ENCODE measurements at regions not wholly inside any gene's neighbourhood (a gene's known extent, or its start where the extent isn't known, plus 50 kb on each side); places are given as distances from the start of the nearest gene placed in this dataset.

DNA sequence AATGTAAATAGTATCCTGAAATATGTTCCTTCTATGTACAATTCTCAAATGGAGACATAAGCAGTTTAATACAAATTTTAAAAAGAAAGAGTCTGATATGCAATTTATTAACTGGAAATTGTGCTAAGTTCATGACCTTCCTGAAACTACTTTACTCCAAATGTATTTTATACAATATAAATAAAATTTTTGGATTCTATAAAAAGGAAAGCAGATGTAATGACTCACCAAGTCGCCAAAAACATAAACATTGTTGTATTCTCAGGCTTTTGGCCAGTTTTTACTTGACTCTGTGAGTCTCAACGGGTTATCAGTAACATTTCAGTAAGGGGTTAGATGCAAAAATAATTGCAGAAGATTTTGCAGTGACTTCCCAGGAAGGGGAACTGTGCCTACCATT is 948.2 kb downstream of the EPHA3 start:
- DNase-seq (ENCODE audit: unreplicated experiment): peak; percentile 45
- H3K36me3 Mint-ChIP-seq (ENCODE audit: insufficient read depth, unreplicated experiment): no peaks in the 10 kb centered on the region
- no TSS peak for BruUV-seq (replicated peaks)
- no peak overlapping the region for H3K4me3 Mint-ChIP-seq (ENCODE audit: unreplicated experiment)
- H3K27ac Mint-ChIP-seq (ENCODE audit: low read depth, unreplicated experiment): no peak overlapping the region
- CTCF ChIA-PET: no interaction called here
- H3K9me3 Mint-ChIP-seq (ENCODE audit: unreplicated experiment): no peaks in the 10 kb centered on the region
- intact Hi-C loops (cut with micrococcal nuclease): no loop called here
- no peaks in the 10 kb centered on the region for H3K27me3 Mint-ChIP-seq (ENCODE audit: insufficient read depth, unreplicated experiment)
- TF ChIP-seq, protein P1, sequence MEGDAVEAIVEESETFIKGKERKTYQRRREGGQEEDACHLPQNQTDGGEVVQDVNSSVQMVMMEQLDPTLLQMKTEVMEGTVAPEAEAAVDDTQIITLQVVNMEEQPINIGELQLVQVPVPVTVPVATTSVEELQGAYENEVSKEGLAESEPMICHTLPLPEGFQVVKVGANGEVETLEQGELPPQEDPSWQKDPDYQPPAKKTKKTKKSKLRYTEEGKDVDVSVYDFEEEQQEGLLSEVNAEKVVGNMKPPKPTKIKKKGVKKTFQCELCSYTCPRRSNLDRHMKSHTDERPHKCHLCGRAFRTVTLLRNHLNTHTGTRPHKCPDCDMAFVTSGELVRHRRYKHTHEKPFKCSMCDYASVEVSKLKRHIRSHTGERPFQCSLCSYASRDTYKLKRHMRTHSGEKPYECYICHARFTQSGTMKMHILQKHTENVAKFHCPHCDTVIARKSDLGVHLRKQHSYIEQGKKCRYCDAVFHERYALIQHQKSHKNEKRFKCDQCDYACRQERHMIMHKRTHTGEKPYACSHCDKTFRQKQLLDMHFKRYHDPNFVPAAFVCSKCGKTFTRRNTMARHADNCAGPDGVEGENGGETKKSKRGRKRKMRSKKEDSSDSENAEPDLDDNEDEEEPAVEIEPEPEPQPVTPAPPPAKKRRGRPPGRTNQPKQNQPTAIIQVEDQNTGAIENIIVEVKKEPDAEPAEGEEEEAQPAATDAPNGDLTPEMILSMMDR (IDR thresholded peaks at IDR 0.05; ENCODE audit: unreplicated experiment): no peak
- POLR2A ChIA-PET: no interaction called here
- H3K4me1 Mint-ChIP-seq (ENCODE audit: insufficient read depth, unreplicated experiment): no peaks in the 10 kb centered on the region

DNA sequence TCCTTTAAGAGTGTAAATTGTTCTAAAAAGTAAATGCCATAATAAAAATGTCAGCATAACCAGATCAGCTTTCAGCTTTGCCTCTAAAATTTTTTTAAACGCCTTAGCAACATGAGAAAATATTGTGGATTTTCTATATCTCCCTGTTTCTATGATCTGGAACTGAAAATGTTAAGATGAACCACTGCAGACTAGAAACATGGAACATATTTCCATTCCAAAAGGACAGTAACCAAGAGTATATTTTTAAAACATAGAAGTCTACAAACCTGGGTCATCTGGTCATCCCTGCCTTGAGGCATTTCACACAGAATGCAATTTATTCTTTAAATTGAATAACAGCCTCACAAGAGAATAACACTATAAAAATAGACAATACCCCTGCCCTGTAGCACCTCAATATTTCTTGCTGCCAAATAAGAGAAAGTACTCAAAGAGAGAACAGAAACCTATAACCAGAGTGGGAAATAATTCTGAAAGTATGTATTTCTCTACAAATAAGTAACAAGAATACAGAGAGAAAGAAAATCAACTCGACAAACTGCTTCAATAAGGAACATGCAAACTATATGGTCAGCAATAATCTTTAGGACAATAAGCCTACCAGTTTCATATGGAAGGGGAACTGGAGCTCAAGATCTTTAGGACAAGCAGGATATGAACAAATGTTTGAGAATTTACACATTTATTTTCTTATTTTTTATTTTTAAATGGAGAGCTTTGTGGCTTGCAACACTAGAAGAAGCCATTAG is 949.0 kb downstream of the EPHA3 start:
- POLR2A ChIA-PET: interaction anchor here (0.5 kb wide), 1 partner anchor 93 kb away, joined by 3 read pairs; no protein-coding TSS in a partner anchor
- Mint-ChIP-seq H3K4me3 (ENCODE audit: unreplicated experiment) (no peak overlapping the region), H3K27me3 (ENCODE audit: insufficient read depth, unreplicated experiment) (no peaks in the 10 kb centered on the region), H3K4me1 (ENCODE audit: insufficient read depth, unreplicated experiment) (no peaks in the 10 kb centered on the region), H3K36me3 (ENCODE audit: insufficient read depth, unreplicated experiment) (no peaks in the 10 kb centered on the region), H3K9me3 (ENCODE audit: unreplicated experiment) (no peaks in the 10 kb centered on the region), H3K27ac (ENCODE audit: low read depth, unreplicated experiment) (no peak overlapping the region)
- TF ChIP-seq, protein P1 (IDR thresholded peaks at IDR 0.05; ENCODE audit: unreplicated experiment): no peak
- BruUV-seq (replicated peaks): no TSS peak
- intact Hi-C loops (cut with micrococcal nuclease): no loop called here
- CTCF ChIA-PET: no interaction called here
- no peak for DNase-seq (ENCODE audit: unreplicated experiment)

DNA sequence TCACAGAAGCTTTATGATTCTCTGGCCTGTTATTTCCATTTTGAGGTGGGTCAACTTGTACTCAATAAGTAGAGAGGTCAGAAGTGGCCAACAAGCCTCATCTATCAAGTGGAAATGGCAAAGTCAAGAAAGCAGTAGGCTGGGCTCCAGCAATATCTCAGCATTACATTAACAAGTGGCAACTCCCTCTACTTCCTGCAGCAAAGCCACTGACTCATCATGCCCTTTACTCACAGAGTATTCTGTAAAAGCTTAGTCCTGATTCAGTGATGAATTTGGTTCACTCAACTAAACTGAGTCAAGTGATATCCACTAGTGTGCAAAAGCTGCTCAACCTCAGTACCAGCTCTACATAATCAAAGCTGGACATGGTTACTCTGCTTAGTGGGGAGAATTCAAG is 954.6 kb downstream of the EPHA3 start:
- H3K4me3 Mint-ChIP-seq (ENCODE audit: unreplicated experiment): no peak overlapping the region
- DNase-seq (ENCODE audit: unreplicated experiment): peak; percentile 53
- TF ChIP-seq, protein P1 (IDR thresholded peaks at IDR 0.05; ENCODE audit: unreplicated experiment): no peak
- no peaks in the 10 kb centered on the region for H3K9me3 Mint-ChIP-seq (ENCODE audit: unreplicated experiment)
- ChIA-PET POLR2A (interaction anchor here (1.3 kb wide), 1 partner anchor 838 kb away, joined by 3 read pairs; no protein-coding TSS in a partner anchor), CTCF (interaction anchor here (0.9 to 1.8 kb wide), 2 partner anchors 31 to 945 kb away, joined by 4 to 6 read pairs; no protein-coding TSS in a partner anchor)
- H3K36me3 Mint-ChIP-seq (ENCODE audit: insufficient read depth, unreplicated experiment): no peaks in the 10 kb centered on the region
- no peaks in the 10 kb centered on the region for H3K4me1 Mint-ChIP-seq (ENCODE audit: insufficient read depth, unreplicated experiment)
- no peaks in the 10 kb centered on the region for H3K27me3 Mint-ChIP-seq (ENCODE audit: insufficient read depth, unreplicated experiment)
- intact Hi-C loops (cut with micrococcal nuclease): no loop called here
- no peak overlapping the region for H3K27ac Mint-ChIP-seq (ENCODE audit: low read depth, unreplicated experiment)
- BruUV-seq (replicated peaks): no TSS peak

GRCh38 chr3:90062631-90063200 is 955.3 kb downstream of the EPHA3 start:
- Mint-ChIP-seq H3K4me3 (ENCODE audit: unreplicated experiment) (no peak overlapping the region), H3K4me1 (ENCODE audit: insufficient read depth, unreplicated experiment) (no peaks in the 10 kb centered on the region), H3K36me3 (ENCODE audit: insufficient read depth, unreplicated experiment) (no peaks in the 10 kb centered on the region), H3K9me3 (ENCODE audit: unreplicated experiment) (no peaks in the 10 kb centered on the region), H3K27me3 (ENCODE audit: insufficient read depth, unreplicated experiment) (no peaks in the 10 kb centered on the region), H3K27ac (ENCODE audit: low read depth, unreplicated experiment) (peak overlapping the region; percentile 42)
- TF ChIP-seq, protein P1 (IDR thresholded peaks at IDR 0.05; ENCODE audit: unreplicated experiment): no peak
- intact Hi-C loops (cut with micrococcal nuclease): no loop called here
- ChIA-PET POLR2A (interaction anchor here (0.8 to 1.3 kb wide), 2 partner anchors 9 to 839 kb away, joined by 3 read pairs; no protein-coding TSS in a partner anchor), CTCF (interaction anchor here (0.5 to 1.8 kb wide), 5 partner anchors 26 to 946 kb away, joined by 3 to 6 read pairs (median 3); no protein-coding TSS in a partner anchor)
- no peak for DNase-seq (ENCODE audit: unreplicated experiment)
- no TSS peak for BruUV-seq (replicated peaks)
